GM19455 (cell line): ENCODE measurements at regions not wholly inside any gene's neighbourhood (a gene's known extent, or its start where the extent isn't known, plus 50 kb on each side); places are given as distances from the start of the nearest gene placed in this dataset.
"Not testable (repeated sequence)": the region's sequence is repeated elsewhere in the genome, so short reads cannot be mapped to it uniquely, and the experiment has no call there.

Source experiments
- ATAC-seq: cut with Tn5 transposase; IDR thresholded peaks from one replicate; pipeline ENCODE4 v1.9.1; 2021; ENCODE audit not compliant: unreplicated experiment

DNA sequence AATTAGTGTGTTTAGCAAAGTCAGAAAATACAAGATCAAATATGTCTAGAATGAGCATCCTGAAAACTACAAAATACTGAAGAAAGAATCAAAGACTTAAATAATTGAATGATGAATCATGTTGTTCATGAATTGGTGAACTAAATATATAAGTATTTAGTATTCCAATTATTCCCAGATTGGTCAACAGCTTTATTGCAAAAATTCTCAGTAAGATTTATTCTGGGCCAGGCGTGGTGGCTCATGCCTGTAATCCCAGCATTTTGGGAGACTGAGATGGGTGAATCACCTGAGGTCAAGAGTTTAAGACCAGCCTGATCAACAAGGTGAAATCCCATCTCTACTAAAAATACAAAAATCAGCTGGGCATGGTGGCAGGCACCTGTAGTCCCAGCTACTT, 250.0 kb upstream of the NECTIN3 start:
- no peak for ATAC-seq

DNA sequence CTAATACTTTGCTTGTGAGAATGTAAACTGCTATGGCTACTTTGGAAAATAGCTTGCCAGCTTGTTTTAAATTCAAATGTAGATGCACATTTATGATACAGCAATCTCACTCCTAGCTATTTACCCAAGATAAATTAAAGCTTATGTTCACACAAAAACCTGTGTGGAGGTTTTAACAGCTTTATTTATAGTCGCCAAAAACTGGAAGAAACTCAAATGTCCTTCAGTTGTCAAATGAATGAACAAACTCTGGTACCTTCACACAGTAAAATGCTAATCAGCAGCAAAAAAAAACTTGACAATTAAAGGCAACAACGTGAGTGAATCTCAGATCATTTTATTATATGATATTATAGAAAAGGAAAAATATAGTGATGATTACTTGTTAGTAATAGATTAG, 248.6 kb upstream of the NECTIN3 start:
- no peak for ATAC-seq

DNA sequence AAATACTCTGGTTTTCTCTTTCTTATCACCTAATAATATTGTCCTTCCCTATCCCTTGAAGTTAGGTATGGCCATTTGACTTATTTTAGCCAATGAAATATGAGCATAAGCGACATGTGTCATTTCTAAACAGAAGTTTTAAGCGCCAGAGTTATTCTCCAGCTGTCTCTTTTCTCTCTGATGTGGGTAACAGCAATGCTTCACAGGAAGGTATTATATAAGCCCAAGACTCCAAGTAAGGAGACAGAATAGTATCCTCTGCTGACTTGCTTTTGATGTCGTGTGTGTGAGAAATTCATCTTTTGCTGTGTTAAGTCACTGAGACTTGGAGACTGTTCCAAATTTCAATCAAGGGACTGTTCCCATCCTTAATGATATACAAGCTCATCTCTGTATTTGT, 224.6 kb upstream of the NECTIN3 start:
- no peak for ATAC-seq

DNA sequence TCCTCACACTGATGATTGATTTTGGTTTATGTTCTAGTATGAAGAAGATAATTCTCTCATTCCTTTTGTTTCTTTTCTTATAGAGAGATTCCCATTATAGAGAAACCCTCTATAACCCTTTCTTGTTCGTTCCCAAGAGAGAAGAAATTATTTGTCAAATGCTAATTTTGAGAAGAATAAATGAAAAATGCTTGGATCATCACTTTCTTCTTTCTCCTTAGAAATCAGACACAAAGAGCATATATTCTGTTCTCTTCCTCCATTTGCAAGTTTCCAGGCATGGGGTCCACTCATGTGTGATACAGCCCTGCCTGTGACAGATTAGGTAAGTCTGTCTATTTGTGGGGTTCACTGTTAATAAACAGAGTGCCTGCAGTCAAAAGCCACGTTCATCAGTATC, 222.6 kb upstream of the NECTIN3 start:
- no peak for ATAC-seq

DNA sequence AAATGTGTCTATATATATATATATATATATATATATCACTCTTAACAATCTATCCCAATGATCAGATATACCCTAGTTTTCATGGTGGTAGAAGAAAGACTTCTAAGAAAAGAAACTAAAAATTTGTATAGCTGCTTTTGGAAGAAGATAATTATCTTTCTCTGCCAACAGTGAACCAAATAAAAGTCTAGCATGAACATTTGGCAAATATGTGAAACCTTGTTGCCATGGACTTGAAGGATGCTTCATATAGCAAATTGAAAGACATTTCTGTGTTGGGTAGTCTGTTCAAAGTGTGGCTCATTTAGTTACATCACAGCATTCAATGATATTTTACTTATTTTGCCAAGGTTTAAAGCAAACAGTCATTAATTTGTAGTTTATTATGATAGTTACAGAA, 219.9 kb upstream of the NECTIN3 start:
- ATAC-seq: no peak

DNA sequence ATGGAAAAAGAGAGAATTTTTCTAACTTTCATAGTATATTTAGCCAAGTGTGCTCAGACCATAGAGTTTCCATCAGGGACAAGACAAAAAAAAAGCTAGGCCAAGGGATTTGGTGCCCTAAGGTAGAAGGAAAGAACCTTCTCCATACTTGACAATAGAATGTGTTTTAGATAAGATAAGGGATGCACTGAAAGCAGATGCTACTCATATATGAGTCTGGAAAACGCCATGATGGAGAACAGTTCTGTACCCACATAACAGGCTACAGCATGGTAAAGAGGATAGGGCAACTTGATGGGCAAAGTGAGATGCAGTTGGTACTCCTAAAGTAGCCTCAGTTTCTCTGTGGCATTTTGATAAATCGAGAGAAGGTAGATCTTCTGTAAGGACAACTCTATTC, 216.4 kb upstream of the NECTIN3 start:
- ATAC-seq: no peak

DNA sequence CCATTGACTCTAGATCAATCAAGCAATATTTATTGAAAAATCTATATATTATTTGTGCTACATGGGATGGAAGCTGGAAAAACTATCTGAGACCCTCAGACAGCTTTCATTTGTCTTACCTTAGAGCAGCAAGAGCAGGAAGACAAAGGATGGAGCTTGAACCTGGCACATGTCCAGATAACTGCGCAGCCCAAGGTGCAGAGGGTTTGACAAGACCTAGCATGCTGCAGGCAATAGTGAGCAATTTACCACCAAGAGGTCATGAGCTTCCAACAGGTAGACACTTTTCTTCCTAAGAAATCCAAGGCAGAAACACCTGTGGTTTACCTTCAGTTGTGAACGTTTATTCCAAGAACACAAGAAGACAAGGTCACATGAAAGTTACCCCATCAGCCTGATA, 214.7 kb upstream of the NECTIN3 start:
- ATAC-seq: no peak

DNA sequence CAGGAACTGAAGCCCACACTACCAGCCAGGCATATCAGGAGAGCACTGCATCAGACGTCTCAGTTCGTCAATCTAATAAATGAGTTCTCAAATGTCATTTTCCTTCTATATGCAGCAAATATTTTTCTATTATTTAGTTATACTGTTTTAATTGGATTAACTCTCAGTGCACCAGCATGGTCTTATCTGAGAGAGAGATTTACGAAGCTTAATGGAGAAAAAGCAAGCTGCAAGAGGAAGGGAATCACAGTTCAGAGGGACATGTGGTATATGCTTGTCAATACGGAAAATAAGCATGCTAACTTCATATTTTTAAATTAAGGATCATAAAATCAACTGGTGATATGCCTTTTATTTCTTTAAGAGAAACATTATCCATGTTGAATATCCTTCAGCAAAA, 213.1 kb upstream of the NECTIN3 start:
- ATAC-seq: no peak

DNA sequence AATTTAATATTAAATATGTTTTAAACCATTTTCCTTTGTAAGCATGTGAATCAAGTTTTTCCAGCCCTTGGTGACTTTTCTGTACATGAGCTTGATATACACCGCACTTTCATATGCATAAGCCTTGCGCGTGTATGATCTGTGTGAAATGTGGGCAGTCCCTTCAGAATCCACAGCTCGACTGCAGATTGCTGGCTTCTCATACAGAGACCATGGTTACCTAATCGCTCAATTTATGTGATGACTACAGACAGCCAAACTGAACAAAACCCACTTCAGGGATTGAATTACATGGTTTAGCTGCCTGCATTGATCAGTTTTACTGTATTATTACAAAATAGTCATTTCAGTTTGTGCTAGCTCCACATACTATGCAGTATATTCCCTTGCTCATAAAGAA, 212.3 kb upstream of the NECTIN3 start:
- ATAC-seq: no peak

DNA sequence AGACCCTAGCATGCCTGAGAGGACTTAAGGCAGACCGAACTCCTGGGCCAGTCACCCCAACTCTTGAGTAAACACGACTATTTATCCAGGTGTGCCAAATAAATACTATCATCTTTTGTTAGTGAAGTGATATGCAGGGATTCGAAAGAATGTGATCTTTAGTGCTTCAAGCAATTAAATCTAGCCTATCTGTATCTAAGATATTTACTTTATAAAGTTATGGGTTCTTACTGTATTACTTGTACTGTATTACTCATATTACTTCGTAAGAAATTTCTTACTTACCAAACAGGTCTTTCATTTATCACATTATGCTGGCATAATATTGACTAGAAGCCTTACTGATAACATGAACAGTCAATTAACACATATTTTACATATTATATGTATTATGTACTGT, 211.6 kb upstream of the NECTIN3 start:
- no peak for ATAC-seq

DNA sequence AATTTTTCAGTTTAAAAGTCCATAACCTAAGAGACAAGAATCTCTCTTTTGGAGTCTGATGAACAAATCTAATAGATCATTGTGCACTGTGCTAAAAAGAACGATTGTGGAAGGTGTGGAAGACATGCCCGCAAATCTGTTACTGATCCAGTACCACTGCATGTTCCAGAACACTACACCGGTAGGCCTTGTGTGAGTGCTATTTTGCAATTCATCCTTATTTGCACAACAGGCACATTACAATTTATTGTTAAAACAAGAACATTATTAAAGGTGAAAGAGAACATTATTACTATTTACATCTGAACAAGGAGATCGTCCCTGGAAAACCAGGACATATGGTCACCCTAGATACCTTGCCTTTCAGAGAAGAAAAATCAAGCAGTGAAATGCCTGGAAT, 205.7 kb upstream of the NECTIN3 start:
- no peak for ATAC-seq

DNA sequence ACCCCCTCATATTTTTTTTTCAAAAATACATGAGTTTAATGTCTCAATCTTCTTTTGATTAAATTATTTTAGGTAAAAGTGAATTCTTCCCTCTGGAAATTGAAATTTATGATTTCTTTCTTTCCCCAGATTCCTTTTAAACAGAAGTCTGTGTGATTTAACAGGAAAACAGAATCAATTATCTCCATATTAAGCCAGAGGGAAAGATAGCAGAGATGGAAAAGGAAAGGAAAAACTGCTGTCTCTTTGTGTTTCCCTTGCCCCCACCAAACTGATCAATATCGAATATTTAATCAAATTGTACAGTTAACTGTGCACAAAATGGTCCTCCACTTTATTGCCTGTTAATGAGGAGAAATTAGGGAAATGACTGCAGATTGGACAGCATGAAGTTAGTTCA, 203.5 kb upstream of the NECTIN3 start:
- ATAC-seq: no peak

DNA sequence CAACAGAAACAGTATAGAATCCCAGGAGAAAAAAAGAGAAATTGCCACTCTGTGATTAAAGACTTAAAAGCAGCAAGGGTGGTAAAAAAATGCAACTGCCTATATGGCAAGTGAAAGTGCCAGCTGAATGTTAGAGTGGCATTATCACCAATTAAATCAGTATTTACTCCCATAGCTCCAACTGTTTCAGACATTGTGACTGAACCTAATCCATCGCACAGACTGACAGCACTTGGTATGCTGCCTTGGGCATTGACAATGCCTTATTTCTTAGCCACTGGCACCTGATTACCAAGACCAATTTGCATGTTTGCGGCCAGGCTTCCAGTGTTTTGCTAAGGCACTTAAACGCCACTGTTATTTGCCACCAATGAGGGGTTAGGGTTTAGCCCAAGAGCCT, 201.9 kb upstream of the NECTIN3 start:
- ATAC-seq: no peak

DNA sequence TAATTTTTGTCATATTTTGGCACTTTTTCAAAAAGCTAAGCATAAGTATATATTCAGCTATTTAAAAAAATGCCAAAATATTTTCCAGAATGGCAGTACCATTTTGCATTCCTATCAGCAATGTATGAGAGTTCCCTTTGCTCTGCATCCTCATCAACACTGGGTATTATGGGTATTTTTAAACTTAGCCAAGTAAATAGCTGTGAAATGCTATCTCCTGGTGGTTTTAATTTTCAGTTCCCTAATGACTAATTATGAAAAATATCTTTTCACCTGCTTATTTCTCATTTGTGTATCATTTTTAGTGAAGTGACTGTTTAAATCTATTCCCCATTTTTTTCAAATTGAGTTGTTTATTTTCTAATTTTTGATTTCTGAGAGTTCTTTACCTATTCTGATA, 199.7 kb upstream of the NECTIN3 start:
- ATAC-seq: no peak

DNA sequence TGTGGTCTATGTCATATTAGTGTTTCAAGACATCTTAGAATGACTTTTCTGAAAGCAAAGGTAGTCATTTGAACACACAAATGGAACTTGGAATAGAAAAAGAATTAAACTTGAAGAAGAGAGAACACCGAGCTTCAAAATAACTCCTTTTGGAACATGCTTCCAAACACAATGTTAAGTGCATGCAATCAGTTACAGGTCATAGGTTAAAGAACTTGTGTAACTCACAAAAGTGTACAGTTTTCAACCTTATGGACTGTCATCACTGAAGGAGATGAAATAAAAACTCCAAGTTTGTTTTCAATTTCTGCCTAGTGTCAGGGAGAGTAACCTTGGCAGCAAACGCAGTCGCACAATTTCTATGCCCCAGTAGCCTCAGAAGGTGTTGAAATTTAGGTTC, 192.9 kb upstream of the NECTIN3 start:
- no peak for ATAC-seq

DNA sequence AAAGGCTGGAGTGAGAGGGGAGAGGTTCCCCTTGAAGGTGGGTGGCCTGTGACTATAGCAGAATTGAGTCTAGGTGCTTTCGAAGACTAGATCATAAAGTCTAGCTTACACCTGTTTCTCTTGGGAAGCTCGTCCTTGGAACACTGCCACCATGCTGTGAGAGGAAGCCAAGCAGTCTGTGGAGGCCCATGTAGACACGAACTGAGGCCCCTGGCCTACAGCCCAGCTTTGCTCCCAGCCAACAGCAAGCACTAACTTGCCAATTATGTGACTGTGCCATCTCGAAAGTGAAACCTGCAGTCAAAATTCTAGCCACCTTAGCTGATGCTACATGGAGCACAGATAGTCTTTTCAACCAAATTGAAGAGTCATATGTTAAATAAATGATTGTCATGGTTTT, 190.5 kb upstream of the NECTIN3 start:
- peak; percentile 71 for ATAC-seq

DNA sequence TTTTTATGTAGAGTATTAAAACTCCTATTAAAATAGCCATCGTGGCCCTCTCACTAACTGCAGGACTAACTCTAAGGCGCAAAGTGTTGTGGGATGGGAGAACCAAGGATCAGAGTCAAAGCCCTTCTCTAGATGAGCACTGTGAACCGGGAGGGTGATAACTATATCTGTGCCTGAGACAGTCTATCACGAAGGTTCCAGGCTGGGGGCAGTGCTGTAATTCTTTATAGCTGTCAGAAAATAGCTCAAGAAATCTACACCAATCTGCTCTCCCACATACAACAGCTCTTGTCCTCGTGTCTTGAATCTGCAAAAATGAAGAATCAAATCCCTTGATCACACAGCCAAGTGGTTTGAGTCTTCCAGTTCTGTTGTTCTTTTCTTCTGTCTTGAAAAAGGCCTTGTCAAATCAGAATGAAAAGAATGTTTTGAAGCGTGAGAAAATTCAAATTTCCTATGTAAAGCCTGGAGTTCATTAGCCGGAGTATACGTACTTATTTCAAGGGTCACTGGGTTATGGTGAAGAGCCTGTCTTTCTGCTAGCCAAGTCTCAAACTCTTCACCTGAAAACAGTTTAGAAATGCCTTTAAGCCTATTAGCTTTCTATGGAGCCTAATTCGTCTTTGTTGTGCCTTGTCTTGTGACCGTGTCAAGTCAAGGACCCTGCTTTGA, 185.3 kb upstream of the NECTIN3 start:
- no peak for ATAC-seq

DNA sequence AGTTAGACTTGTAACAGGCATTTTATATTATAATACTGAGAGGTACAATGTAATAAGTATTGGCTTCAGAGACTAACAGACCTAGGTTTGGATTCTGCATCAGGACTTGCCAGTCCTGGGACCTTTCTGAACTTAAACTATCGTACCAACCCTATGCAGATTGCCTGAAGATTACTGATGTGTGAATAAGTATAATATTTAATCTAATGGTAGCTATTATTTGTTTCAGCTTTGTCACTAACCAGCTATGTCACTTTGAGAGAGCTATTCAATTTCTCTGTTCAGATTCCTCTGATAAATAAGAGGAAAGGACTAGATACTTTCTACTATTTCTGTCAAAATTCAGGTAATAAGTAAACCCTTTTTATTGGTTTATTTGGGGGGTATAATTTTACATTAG, 184.4 kb upstream of the NECTIN3 start:
- ATAC-seq: no peak

DNA sequence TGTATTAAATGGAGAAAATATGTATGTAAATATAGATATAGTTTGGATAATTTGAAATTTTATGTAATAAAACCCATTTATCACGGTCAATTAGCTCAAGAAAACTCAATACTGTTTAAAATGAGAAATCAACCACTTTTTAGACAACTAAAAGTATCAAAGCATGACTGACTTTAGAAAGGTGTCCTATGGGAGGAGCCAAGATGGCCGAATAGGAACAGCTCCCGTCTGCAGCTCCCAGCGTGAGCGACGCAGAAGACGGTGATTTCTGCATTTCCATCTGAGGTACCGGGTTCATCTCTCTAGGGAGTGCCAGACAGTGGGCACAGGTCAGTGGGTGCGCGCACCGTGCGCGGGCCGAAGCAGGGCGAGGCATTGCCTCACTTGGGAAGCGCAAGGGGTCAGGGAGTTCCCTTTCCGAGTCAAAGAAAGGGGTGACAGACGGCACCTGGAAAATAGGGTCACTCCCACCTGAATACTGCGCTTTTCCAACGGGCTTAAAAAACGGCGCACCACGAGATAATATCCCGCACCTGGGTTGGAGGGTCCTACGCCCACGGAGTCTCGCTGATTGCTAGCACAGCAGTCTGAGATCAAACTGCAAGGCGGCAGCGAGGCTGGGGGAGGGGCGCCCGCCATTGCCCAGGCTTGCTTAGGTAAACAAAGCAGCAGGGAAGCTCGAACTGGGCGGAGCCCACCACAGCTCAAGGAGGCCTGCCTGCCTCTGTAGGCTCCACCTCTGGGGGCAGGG, 182.8 kb upstream of the NECTIN3 start:
- ATAC-seq: not testable (repeated sequence)

DNA sequence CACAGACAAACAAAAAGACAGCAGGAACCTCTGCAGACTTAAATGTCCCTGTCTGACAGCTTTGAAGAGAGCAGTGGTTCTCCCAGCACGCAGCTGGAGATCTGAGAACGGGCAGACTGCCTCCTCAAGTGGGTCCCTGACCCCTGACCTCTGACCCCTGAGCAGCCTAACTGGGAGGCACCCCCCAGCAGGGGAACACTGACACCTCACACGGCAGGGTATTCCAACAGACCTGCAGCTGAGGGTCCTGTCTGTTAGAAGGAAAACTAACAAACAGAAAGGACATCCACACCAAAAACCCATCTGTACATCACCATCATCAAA, 182.3 kb upstream of the NECTIN3 start:
- not testable (repeated sequence) for ATAC-seq

DNA sequence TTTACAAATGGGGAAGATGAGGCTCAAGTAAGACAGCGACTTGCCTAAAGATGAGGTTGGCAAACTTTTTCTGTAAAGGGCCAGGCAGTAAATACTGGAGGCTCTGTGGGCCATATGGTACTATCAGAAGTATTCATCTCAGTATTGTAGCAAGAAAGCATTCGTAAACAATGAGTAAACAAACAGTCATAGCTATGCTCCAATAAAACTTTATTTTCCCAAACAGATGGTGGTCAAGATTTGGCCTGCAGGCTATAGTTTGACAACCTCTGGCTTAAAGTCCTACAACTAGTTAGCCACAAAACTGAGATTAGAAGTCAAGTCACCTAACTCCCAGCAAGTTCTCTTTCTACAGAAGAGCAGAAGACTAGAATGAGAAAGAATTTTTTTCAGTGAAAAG, 177.0 kb upstream of the NECTIN3 start:
- no peak for ATAC-seq

DNA sequence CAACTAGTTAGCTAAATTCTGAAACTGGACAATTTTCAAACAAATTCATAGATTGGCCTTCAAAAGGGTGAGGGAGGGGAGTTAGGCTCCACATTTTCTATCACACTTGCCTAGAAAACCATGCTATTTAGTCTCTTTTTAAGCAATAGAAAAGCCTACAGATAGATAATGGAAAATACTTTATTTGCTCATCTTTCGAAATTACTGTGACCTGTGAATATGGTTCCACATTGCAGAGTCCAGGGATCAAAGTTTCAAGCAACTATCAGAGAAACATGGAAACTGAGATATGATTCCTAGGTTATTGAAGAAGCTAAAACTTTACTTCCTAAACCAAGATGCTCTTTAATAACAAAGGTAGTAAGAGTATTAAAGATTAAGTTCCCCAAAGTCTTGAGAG, 176.6 kb upstream of the NECTIN3 start:
- ATAC-seq: no peak

DNA sequence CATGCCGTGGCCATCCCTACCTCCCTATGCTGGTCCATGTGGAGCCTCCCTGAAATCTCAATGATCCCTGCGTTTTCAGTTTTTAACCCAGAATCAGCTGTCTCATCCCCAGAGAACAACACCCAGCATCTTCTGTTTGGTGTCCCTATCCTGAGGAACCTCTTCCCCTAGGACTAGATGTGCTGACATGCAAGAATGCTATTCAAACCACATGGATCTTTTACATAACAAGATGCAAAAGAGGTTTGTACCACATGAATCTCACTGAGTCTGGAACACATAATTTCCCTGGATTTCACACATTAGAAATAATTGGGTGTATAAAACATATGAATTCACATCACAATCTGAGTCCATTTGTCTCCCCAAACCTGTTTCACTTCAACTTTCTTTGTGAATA, 174.6 kb upstream of the NECTIN3 start:
- no peak for ATAC-seq
